ENCODE measurements at regions not wholly inside any gene's neighbourhood (a gene's known extent, or its start where the extent isn't known, plus 50 kb on each side); places are given as distances from the start of the nearest gene placed in this dataset.

DNA sequence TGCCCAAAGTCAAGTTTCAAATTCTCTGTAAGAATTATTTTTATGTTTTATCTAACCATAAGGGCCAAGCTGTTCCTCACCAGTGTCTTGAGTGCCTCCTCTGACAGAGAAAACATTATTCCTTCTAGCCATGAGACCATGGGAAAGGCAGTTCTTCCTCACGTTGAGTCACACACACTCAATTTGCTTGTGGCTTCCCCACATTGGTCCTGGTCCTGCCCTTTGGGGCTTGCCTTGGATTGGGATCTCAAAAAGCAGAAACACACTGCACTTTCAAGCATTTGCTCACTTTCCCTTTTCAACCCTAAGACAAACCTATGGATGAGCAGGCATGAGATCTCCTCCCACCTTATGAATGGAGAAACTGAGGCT is 248.3 kb upstream of the IGFBP3 start:
- TF ChIP-seq POLR2A (IDR thresholded peaks at IDR 0.05): no peak
- TF ChIP-seq, protein P1, sequence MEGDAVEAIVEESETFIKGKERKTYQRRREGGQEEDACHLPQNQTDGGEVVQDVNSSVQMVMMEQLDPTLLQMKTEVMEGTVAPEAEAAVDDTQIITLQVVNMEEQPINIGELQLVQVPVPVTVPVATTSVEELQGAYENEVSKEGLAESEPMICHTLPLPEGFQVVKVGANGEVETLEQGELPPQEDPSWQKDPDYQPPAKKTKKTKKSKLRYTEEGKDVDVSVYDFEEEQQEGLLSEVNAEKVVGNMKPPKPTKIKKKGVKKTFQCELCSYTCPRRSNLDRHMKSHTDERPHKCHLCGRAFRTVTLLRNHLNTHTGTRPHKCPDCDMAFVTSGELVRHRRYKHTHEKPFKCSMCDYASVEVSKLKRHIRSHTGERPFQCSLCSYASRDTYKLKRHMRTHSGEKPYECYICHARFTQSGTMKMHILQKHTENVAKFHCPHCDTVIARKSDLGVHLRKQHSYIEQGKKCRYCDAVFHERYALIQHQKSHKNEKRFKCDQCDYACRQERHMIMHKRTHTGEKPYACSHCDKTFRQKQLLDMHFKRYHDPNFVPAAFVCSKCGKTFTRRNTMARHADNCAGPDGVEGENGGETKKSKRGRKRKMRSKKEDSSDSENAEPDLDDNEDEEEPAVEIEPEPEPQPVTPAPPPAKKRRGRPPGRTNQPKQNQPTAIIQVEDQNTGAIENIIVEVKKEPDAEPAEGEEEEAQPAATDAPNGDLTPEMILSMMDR (IDR thresholded peaks at IDR 0.05): no peak
